Neural crest cell (in vitro differentiated cells): ENCODE measurements at regions not wholly inside any gene's neighbourhood (a gene's known extent, or its start where the extent isn't known, plus 50 kb on each side); places are given as distances from the start of the nearest gene placed in this dataset.
A peak's percentile ranks its signal among the peaks of the same experiment; 100 is the strongest.

Experiments
- DNase-seq: peaks from one replicate; pipeline ENCODE4 v3.0.0; 2021; ENCODE audit warnings: low read depth, mixed read lengths, low spot score
- H3K27ac Mint-ChIP-seq: one replicate; pipeline ENCODE4 v1.8.0; 2021; ENCODE audit warnings: mild to moderate bottlenecking, mixed read lengths; ENCODE audit not compliant: unreplicated experiment
- H3K27me3 Mint-ChIP-seq: 2 replicates; pipeline ENCODE4 v1.8.0; 2021; ENCODE audit warnings: low read depth, mild to moderate bottlenecking, mixed read lengths
- H3K36me3 Mint-ChIP-seq: 2 replicates; pipeline ENCODE4 v1.8.0; 2021; ENCODE audit warnings: low read depth, mild to moderate bottlenecking, mixed read lengths
- H3K4me1 Mint-ChIP-seq: 2 replicates; pipeline ENCODE4 v1.8.0; 2021; ENCODE audit warnings: mixed read lengths
- H3K4me3 Mint-ChIP-seq: one replicate; pipeline ENCODE4 v1.8.0; 2021; ENCODE audit warnings: mild to moderate bottlenecking, mixed read lengths
- H3K9me3 Mint-ChIP-seq: 2 replicates; pipeline ENCODE4 v1.8.0; 2021; ENCODE audit warnings: mixed read lengths
- CTCF ChIP-seq: fragments of 200-600 bp; sonication (generic); conservative IDR thresholded peaks from 2 replicates; pipeline ENCODE4 v1.5.0; 2021; ENCODE audit warnings: antibody characterized with exemption, mild to moderate bottlenecking

- Mint-ChIP-seq H3K27me3 (no peaks in the 10 kb centered on the region), H3K36me3 (no peaks in the 10 kb centered on the region), H3K4me3 (no peak overlapping the region), H3K27ac (no peak overlapping the region), H3K4me1 (no peaks in the 10 kb centered on the region), H3K9me3 (peaks cover 2% of the 10 kb centered on the region)
- DNase-seq: no peak
- TF ChIP-seq CTCF: no peak
Measured at GRCh38 chrX:109943740-109944092, 59.2 kb upstream of the TMEM164 start.

- Mint-ChIP-seq H3K27ac (peak overlapping the region; percentile 44), H3K9me3 (peaks cover 2% of the 10 kb centered on the region), H3K4me3 (no peak overlapping the region), H3K4me1 (no peaks in the 10 kb centered on the region), H3K27me3 (no peaks in the 10 kb centered on the region), H3K36me3 (no peaks in the 10 kb centered on the region)
- DNase-seq: no peak
- TF ChIP-seq CTCF: no peak
Measured at GRCh38 chrX:109952050-109952449, 50.9 kb upstream of the TMEM164 start.

GRCh38 chrX:109952985-109953905 is 49.7 kb upstream of the TMEM164 start:
- H3K9me3 Mint-ChIP-seq: peaks cover 2% of the 10 kb centered on the region
- peak overlapping the region; percentile 13 for H3K27ac Mint-ChIP-seq
- H3K36me3 Mint-ChIP-seq: no peaks in the 10 kb centered on the region
- H3K4me3 Mint-ChIP-seq: no peak overlapping the region
- H3K4me1 Mint-ChIP-seq: no peaks in the 10 kb centered on the region
- no peak for DNase-seq
- no peaks in the 10 kb centered on the region for H3K27me3 Mint-ChIP-seq
- no peak for TF ChIP-seq CTCF
